GM21723 (cell line): ENCODE measurements at regions not wholly inside any gene's neighbourhood (a gene's known extent, or its start where the extent isn't known, plus 50 kb on each side); places are given as distances from the start of the nearest gene placed in this dataset.
A peak's percentile ranks its signal among the peaks of the same experiment; 100 is the strongest.
"Not testable (repeated sequence)": the region's sequence is repeated elsewhere in the genome, so short reads cannot be mapped to it uniquely, and the experiment has no call there.

Experiments used
- ATAC-seq: cut with Tn5 transposase; IDR thresholded peaks from one replicate; pipeline ENCODE4 v1.9.1; 2021; ENCODE audit warnings: mild to moderate bottlenecking, moderate library complexity; ENCODE audit not compliant: unreplicated experiment

DNA sequence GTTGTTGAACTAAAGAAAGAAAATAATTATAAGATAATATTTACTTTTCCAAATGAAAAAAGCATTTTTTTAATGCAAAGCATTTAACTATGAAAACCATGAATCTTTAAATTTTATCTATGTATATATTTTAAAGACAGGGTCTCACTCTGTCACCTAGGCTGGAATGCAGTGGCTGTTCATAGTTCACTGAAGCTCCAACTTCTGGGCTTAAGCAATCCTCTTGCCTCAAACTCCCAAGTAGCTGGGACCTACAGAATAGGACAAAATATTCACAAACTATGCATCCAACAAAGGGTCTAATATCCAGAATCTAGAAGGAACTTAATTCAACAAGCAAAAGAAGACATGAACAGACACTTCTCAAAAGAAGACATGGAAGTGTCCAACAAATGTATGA lies 55.9 kb upstream of the ALB start:
- no peak for ATAC-seq

DNA sequence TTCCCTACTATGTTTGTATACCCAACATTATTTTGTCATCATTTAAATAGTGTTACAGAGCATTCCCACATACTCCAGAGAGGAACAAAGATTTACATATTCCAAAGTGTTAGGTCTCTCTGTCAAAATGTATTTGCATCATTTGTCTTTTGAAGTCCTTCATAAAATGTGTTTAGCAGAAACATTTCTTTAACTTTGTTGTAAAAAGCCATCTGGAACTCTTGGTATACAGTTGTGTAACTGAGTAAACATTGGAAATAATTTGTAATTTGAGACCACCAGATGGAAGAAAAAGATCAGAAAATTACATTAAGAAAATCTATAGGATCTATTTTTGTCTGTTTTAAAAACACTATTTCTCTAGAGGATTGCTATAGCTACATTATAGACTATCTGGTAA lies 56.6 kb upstream of the ALB start:
- ATAC-seq, result no peak

DNA sequence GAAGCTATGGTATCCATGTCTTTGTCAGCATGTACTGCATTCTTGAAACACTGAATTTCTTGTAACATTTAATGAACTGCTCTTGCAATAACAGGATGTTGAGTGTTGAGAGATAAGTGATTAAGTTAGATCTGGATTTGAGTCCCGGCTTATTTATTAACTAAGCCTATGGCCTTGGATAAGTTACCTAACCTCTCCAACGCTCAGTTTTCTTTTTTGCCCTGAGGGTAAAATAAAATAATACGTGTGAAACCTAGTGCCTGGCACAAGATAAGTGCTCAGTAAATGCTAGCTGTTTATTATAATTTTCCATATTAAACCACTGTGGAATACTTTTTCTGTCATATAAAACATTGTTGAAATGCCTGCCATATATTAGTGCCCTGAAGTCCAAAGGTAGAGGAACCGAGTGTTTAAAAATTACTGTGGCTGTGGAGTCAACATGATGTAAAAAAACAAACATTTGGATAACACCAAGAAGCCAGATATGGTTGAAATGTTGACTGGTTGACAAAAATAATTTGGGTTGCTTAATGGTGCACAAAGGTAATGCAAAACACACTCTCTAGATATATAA lies 58.6 kb upstream of the ALB start:
- no peak for ATAC-seq

DNA sequence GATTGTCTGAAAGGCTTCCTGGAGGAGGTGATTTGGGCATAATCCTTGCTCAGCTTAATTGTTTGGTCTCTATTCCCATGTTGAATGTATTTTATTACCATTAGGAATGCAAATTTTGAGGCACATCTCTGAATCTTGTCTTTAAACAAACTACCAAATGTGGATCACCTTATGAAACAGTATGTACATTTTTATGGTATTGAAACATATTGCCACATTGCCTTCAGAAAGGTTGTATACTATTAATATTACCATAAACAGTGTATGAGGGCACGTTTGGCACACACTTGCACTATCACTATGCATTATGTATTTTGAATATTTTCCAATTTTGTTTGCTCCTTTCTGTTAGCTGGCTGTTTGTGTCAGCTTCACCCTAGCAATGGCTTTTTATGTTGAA lies 60.0 kb upstream of the ALB start:
- ATAC-seq, result no peak

DNA sequence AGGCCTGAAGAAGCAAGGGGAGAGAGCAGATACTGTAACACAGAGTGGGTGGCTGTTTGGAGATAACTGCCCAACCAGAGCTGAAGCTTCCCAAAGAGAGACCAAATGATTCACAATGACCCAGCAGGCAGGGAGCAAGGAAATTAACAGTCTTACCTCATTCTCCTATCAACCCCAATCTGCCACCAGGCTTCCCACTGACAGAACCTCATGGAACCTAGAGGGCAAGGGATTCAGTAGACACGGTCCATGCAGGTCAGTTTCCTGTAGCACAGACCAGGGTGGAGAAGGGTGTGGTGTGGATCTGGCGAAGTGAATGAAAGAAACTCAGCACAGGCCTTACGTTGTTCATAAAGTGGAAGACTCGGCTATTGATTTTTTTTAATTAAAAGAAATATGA lies 60.7 kb upstream of the ALB start:
- ATAC-seq, result no peak

DNA sequence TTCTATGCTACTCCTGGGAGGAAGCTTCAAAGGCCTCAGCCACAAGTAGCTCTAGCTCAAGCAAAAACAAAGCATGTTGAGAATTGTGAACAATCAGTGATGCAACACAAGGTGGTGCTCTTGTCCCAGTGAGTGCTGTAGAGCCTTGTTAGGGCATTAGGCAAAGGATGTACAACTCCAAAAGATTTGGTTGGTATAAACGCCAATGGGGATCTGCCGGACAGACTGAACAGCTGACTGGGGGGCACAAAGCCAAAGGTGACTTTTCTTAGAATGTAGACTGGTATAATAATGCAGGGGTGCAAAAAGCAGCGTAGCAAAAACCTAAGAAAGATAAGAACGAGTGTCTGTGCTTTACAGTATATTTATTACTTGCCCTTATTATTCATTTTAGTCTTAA lies 62.6 kb upstream of the ALB start:
- peak; percentile 66 for ATAC-seq

DNA sequence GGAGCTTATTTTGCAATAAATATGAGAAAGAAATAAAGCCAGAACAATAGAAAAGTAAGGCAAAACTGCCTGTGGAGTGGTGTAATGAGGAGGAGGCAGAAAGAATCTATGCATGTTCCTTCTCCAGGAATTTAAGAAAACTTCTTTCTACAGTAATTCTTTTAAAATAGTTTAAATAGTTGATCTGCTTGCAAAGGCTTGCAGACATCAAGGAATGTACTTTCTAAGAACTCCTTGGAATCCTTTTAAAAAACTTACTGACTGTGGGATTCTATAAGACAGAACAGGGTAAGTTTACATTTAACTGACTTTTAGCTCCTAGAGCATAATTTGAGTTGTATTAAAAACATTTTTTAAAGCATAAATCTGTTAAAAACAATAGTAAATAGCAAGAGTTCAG lies 63.2 kb upstream of the ALB start:
- no peak for ATAC-seq

DNA sequence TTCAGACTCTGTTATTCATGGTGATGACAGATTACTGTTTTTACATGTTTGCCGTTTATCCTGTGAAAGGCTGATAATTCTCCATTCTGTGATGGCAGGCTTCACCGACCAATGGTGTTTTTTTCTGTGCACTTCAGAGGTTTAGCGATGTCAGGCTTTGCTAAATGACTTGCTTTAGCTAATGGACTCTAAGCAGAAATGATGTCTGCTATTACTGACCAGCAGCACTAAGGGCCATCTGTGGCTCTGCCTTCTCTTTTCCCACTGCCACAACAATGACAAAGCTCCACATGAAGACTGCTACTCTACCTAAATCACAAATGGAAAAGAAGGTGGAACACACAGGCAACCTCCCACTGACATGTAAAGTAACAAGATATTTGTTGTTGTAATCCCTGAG lies 68.4 kb upstream of the ALB start:
- no peak for ATAC-seq

DNA sequence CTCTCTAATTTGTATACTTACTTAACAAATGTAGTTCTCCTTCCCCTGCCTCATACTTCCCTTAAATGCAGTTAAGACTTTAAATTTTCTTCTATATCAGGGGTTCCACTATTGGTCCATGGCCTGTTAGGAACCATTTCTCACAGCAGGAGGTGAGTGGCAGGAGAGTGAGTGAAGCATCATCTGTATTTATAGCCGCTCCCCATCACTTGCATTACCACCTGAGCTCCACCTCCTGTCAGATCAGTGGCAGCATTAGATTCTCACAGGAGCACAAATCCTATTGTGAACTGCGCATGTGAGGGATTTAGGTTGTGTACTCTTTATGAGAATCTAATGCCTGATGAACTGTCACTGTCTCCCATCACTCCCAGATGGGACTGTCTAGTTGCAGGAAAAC lies 72.1 kb upstream of the ALB start:
- not testable (repeated sequence) for ATAC-seq

DNA sequence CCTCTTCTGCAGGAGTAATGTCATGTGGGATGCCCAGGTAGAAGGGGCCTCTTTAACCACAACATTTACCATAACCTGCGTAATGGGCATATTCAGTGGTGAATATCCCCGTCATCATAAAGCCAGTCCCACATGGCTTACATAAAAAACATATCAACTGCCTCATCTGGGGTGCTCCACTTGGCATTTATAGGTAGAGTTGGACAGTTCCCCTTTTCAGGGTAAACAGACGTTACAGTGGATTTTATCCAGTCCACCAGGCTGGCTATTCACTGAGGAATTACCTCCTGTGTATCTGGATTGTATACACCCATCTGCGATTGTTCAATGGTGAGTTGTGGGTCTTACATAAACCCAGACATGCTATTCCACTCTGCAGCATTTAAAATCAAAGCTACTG lies 70.7 kb upstream of the ANKRD17 start:
- ATAC-seq, result no peak

DNA sequence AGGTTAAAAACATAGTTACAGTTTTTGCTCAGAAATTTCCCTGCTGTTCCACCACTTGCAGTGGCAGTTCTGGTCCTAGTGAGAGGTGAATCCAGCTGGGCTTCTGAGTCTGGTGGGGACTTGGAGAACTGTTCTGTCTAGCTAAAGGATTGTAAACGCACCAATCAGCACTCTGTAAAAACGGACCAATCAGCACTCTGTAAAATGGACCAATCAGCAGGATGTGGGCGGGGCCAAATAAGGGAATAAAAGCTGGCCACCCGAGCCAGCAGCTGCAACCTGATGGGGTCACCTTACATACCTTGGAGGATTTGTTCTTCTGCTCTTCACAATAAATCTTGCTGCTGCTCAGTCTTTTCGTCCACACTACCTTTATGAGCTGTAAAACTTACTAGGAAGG lies 67.2 kb upstream of the ANKRD17 start:
- ATAC-seq, result not testable (repeated sequence)

DNA sequence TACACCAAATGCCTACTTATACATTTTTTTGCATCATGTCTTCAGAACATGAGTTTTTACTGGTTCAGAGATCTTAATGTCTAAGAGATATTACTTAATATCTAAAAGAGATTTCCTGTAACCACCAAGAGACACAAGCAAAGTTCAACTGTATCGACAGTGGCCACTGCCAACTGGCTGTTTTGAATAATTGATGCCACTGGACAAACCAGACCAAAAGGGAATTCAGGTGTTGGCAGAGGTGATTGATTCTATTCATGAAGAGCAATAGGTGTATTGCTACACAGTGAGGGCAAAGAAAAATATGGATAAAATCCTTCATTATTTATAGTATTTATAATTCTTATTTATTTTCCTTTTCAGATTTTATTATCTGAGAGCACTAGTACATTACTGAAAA lies 58.5 kb upstream of the ANKRD17 start:
- no peak for ATAC-seq

DNA sequence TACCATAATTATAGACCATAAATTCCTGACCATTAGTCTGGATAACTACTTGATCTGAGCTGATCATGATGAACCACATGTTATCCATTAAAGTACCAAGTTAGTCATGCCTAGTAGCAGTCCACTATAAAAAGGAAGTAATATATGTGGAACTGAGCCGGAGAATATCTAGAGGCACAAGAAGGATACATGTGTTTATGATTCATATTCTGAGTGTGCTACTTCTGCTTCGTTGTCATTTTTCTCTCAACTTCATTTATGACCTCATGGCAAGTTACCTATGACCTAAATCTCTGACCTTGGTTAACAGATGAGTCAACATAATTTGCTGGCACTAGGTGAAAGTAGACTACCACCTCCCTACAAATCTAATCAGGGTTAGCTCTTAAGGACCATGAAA lies 56.5 kb upstream of the ANKRD17 start:
- no peak for ATAC-seq

DNA sequence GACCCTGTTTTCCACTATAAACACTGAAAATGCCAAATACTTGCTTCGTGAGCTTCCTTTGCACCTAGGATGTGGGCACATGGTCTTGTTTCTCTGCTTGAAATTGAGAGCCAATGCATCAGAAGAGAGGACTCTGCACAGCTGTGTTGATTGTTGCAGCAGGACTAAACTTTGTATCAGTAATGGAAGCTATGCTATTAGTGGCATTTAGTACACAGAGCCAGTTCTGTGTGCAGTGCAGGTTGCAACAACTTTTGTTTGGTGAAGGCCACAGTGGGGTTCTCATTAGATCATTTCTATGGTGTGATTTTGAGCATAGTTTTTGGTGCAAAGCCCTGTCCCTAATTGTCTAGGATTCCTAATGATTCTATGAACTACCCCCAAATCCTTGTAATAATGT lies 54.4 kb upstream of the ANKRD17 start:
- no peak for ATAC-seq

DNA sequence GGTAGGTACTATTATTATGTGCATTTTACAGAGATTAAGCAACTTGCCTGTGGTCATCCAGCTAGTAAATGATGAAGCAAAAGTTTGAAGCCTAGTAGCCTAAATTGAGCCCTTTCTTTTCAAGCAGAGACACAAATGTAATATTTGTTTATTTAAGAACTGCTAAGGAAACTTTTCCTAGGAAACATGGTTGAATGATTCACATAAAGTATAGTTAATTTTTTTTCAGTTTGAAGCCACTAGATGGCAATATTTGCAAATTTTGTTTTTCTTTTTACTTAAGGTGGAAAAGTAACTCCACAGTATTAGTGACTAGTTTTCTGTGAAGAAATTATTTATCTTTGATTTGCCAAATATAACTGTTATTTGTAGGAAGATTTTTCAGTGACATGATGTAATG lies 52.8 kb upstream of the ANKRD17 start:
- ATAC-seq, result no peak

DNA sequence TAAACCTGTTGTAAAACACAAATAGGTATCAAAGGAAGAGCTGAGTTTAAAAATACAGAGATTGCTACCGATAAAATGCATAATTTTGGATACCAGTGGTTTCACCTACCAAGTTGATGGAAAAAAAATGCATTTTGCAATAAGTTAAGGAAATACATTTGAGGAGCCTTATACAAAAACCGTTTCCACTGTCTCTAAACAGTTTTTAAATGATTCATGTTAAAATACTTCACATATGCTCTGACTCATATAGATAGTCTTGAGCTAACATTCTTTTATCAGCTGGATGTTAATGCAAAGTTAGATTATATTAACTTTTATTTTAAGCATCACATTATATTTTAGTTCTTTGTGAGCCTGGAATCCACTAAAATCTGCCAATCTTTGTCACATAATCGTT lies 50.6 kb upstream of the ANKRD17 start:
- no peak for ATAC-seq
